ENCODE measurements at regions not wholly inside any gene's neighbourhood (a gene's known extent, or its start where the extent isn't known, plus 50 kb on each side); places are given as distances from the start of the nearest gene placed in this dataset.

GRCh38 chr3:40613306-40613705 is 88.5 kb downstream of the ZNF621 start:
- H3K4me3 ChIP-seq (ENCODE audit: low read depth, low read length), result no peak overlapping the region
- no peak for DNase-seq (ENCODE audit: low read depth)
- no peak for TF ChIP-seq CTCF (IDR thresholded peaks at IDR 0.05; ENCODE audit: low read depth, low read length, missing control alignments)

- no peak overlapping the region for H3K4me3 ChIP-seq (ENCODE audit: low read depth, low read length)
- no peak for DNase-seq (ENCODE audit: low read depth)
- no peak for TF ChIP-seq CTCF (IDR thresholded peaks at IDR 0.05; ENCODE audit: low read depth, low read length, missing control alignments)
Measured at GRCh38 chr3:40615110-40615915, 90.6 kb downstream of the ZNF621 start.

DNA sequence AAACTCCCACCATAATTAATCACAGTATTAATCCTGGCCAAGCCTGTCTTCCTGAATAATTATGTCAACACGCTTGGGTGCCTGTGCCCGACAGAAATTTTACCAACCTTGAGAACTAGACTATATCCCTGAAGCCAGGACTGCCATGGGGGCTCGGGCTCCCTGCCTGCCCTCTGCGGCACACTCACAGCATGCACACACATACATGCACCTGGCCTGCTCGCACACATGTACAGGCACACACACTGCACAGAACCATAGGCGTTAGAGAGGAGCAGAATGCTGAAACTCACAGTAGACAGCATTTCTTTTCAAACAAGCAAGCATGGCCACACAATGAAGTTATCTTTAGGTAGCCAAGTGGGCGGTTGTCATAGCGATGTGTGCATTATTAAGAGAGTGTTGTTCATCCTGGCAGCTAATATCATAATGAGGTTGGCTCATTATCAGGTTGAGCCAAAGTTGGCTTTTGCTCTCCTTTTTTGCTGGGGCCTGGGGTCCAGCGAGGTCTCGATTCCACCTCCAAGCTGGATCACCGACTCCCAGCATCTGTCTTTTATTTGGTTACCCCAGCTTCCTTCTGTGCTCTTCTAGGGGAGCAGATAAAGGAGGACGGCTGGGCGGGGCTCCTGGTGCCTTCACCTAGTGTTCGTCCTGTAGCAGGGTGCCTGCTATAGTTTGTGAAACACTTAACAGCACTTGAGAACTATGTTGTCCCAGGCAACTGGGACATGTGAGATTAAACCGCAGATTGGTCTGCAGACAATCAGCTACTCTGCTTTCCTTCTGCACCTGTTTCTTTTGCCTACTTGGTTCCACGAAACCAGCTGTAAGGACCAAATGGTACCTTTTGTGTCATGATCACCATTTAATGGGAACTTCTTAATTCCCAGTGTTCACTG is 91.4 kb downstream of the ZNF621 start:
- H3K4me3 ChIP-seq (ENCODE audit: low read depth, low read length), result no peak overlapping the region
- no peak for TF ChIP-seq CTCF (IDR thresholded peaks at IDR 0.05; ENCODE audit: low read depth, low read length, missing control alignments)
- DNase-seq (ENCODE audit: low read depth), result no peak

DNA sequence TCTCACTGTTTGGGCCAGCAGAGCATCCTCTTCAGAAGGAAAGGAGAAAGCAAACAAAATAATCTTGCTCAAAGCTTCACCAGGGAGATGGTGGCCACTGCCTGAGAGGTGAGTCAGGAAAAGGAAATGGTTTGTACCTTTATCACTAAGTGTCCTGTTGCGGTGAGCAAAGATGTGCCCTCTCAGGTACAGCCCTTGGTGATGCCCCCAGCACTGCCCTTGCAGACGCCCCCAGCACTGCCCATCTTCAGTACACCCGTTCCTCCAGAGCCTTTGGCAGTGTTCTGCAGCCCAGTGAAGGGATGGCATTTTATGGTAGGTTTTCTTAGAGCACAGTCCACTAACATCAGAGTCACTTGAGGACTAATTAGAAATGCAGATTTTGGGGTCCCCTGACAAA is 92.3 kb downstream of the ZNF621 start:
- no peak overlapping the region for H3K4me3 ChIP-seq (ENCODE audit: low read depth, low read length)
- TF ChIP-seq CTCF (IDR thresholded peaks at IDR 0.05; ENCODE audit: low read depth, low read length, missing control alignments), result no peak
- no peak for DNase-seq (ENCODE audit: low read depth)

DNA sequence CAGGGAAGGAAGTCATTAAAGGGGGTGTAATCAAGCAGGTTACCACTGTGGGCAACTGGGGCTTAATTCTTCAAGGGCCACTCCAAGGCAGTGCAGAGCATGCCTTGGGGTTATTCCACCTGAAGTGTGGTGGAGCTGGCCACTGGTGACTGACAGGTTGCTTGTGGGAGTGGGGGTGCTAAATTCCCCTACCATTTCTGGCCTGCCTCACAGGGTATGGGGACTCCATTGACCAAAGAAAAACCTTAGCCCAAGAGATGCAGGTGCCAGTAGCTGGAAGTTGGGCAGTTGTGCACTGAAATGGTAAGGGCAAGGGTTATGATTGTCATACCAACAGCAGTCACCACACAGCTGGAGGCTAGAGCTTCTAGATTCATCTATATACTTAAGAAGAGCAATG is 93.4 kb downstream of the ZNF621 start:
- no peak for TF ChIP-seq CTCF (IDR thresholded peaks at IDR 0.05; ENCODE audit: low read depth, low read length, missing control alignments)
- no peak for DNase-seq (ENCODE audit: low read depth)
- H3K4me3 ChIP-seq (ENCODE audit: low read depth, low read length), result no peak overlapping the region

GRCh38 chr3:40620151-40620550 is 95.4 kb downstream of the ZNF621 start:
- no peak for DNase-seq (ENCODE audit: low read depth)
- no peak for TF ChIP-seq CTCF (IDR thresholded peaks at IDR 0.05; ENCODE audit: low read depth, low read length, missing control alignments)
- H3K4me3 ChIP-seq (ENCODE audit: low read depth, low read length), result no peak overlapping the region

Data from GM12864 (cell line).